ENCODE measurements at regions not wholly inside any gene's neighbourhood (a gene's known extent, or its start where the extent isn't known, plus 50 kb on each side); places are given as distances from the start of the nearest gene placed in this dataset.
"Not testable (repeated sequence)": the region's sequence is repeated elsewhere in the genome, so short reads cannot be mapped to it uniquely, and the experiment has no call there.

- no peak for DNase-seq (ENCODE audit: low read depth in 2 of 2)
These were observed 224.8 kb downstream of the FGFR2 start for GRCh38 chr10:121373411-121373810.

GRCh38 chr10:121374121-121374520 lies 224.1 kb downstream of the FGFR2 start:
- no peak for DNase-seq (ENCODE audit: low read depth in 2 of 2)

GRCh38 chr10:121375172-121375571 lies 223.1 kb downstream of the FGFR2 start:
- DNase-seq (ENCODE audit: low read depth in 2 of 2) = no peak

GRCh38 chr10:121378251-121378801 lies 219.9 kb downstream of the FGFR2 start:
- DNase-seq (ENCODE audit: low read depth in 2 of 2) = no peak

- no peak for DNase-seq (ENCODE audit: low read depth in 2 of 2)
These were observed 219.2 kb downstream of the FGFR2 start for GRCh38 chr10:121379013-121379412.

GRCh38 chr10:121380211-121380610 lies 218.0 kb downstream of the FGFR2 start:
- DNase-seq (ENCODE audit: low read depth in 2 of 2) = no peak

GRCh38 chr10:121382029-121382520 lies 216.2 kb downstream of the FGFR2 start:
- not testable (repeated sequence) for DNase-seq (ENCODE audit: low read depth in 2 of 2)

- DNase-seq (ENCODE audit: low read depth in 2 of 2) = no peak
These were observed 213.1 kb downstream of the FGFR2 start for GRCh38 chr10:121385136-121385535.

- no peak for DNase-seq (ENCODE audit: low read depth in 2 of 2)
These were observed 205.6 kb downstream of the FGFR2 start for GRCh38 chr10:121392657-121393056.

- no peak for DNase-seq (ENCODE audit: low read depth in 2 of 2)
These were observed 204.7 kb downstream of the FGFR2 start for GRCh38 chr10:121393522-121393921.

- DNase-seq (ENCODE audit: low read depth in 2 of 2) = not testable (repeated sequence)
These were observed 197.7 kb downstream of the FGFR2 start for GRCh38 chr10:121400507-121400906.

GRCh38 chr10:121403527-121403926 lies 194.7 kb downstream of the FGFR2 start:
- no peak for DNase-seq (ENCODE audit: low read depth in 2 of 2)

- DNase-seq (ENCODE audit: low read depth in 2 of 2) = no peak
These were observed 193.6 kb downstream of the FGFR2 start for GRCh38 chr10:121404611-121405010.

- DNase-seq (ENCODE audit: low read depth in 2 of 2) = no peak
These were observed 193.1 kb downstream of the FGFR2 start for GRCh38 chr10:121405096-121405495.

- no peak for DNase-seq (ENCODE audit: low read depth in 2 of 2)
These were observed 192.7 kb downstream of the FGFR2 start for GRCh38 chr10:121405549-121405948.

- DNase-seq (ENCODE audit: low read depth in 2 of 2) = no peak
These were observed 192.3 kb downstream of the FGFR2 start for GRCh38 chr10:121405953-121406352.

GRCh38 chr10:121406823-121407545 lies 191.3 kb downstream of the FGFR2 start:
- no peak for DNase-seq (ENCODE audit: low read depth in 2 of 2)

GRCh38 chr10:121409466-121410104 lies 188.7 kb downstream of the FGFR2 start:
- DNase-seq (ENCODE audit: low read depth in 2 of 2) = no peak

GRCh38 chr10:121411004-121411403 lies 187.2 kb downstream of the FGFR2 start:
- no peak for DNase-seq (ENCODE audit: low read depth in 2 of 2)

- no peak for DNase-seq (ENCODE audit: low read depth in 2 of 2)
These were observed 184.3 kb downstream of the FGFR2 start for GRCh38 chr10:121413951-121414350.

GRCh38 chr10:121414366-121415062 lies 183.7 kb downstream of the FGFR2 start:
- DNase-seq (ENCODE audit: low read depth in 2 of 2) = no peak

- no peak for DNase-seq (ENCODE audit: low read depth in 2 of 2)
These were observed 183.2 kb downstream of the FGFR2 start for GRCh38 chr10:121415063-121415399.
